GM21360 (cell line): ENCODE measurements at regions not wholly inside any gene's neighbourhood (a gene's known extent, or its start where the extent isn't known, plus 50 kb on each side); places are given as distances from the start of the nearest gene placed in this dataset.
"Not testable (repeated sequence)": the region's sequence is repeated elsewhere in the genome, so short reads cannot be mapped to it uniquely, and the experiment has no call there.

Experiments used
- ATAC-seq: cut with Tn5 transposase; IDR thresholded peaks from one replicate; pipeline ENCODE4 v1.9.1; 2021; ENCODE audit warnings: mild to moderate bottlenecking, moderate library complexity; ENCODE audit not compliant: unreplicated experiment

- ATAC-seq = no peak
Observed at GRCh38 chr12:75742048-75742447, 230.6 kb upstream of the KRR1 start.

- no peak for ATAC-seq
Observed at GRCh38 chr12:75739912-75740311, 228.5 kb upstream of the KRR1 start.

- not testable (repeated sequence) for ATAC-seq
Observed at GRCh38 chr12:75739098-75739497, 227.7 kb upstream of the KRR1 start.

- ATAC-seq = peak; percentile 96
Observed at GRCh38 chr12:75738486-75738885, 227.1 kb upstream of the KRR1 start.

GRCh38 chr12:75735853-75736252 lies 224.4 kb upstream of the KRR1 start:
- no peak for ATAC-seq

- ATAC-seq = no peak
Observed at GRCh38 chr12:75728826-75729225, 217.4 kb upstream of the KRR1 start.

GRCh38 chr12:75727577-75727976 lies 216.2 kb upstream of the KRR1 start:
- no peak for ATAC-seq

- no peak for ATAC-seq
Observed at GRCh38 chr12:75725521-75726111, 214.2 kb upstream of the KRR1 start.

GRCh38 chr12:75724928-75725312 lies 213.5 kb upstream of the KRR1 start:
- ATAC-seq = no peak

- ATAC-seq = no peak
Observed at GRCh38 chr12:75724307-75724927, 213.0 kb upstream of the KRR1 start.

GRCh38 chr12:75722714-75723200 lies 211.3 kb upstream of the KRR1 start:
- ATAC-seq = peak; percentile 93

- ATAC-seq = no peak
Observed at GRCh38 chr12:75721796-75722195, 210.4 kb upstream of the KRR1 start.

GRCh38 chr12:75720812-75721641 lies 209.6 kb upstream of the KRR1 start:
- no peak for ATAC-seq

GRCh38 chr12:75717902-75718301 lies 206.5 kb upstream of the KRR1 start:
- no peak for ATAC-seq

GRCh38 chr12:75716291-75717025 lies 205.0 kb upstream of the KRR1 start:
- no peak for ATAC-seq

- ATAC-seq = no peak
Observed at GRCh38 chr12:75715682-75716081, 204.3 kb upstream of the KRR1 start.

- ATAC-seq = no peak
Observed at GRCh38 chr12:75715323-75715644, 203.9 kb upstream of the KRR1 start.

GRCh38 chr12:75714462-75715322 lies 203.3 kb upstream of the KRR1 start:
- ATAC-seq = no peak

GRCh38 chr12:75713434-75713833 lies 202.0 kb upstream of the KRR1 start:
- no peak for ATAC-seq

GRCh38 chr12:75712223-75712622 lies 200.8 kb upstream of the KRR1 start:
- ATAC-seq = no peak
